OCI-LY3 (cell line): ENCODE measurements at regions not wholly inside any gene's neighbourhood (a gene's known extent, or its start where the extent isn't known, plus 50 kb on each side); places are given as distances from the start of the nearest gene placed in this dataset.

Experiments used
- CTCF ChIP-seq: fragments of 200-600, 300-600 bp; sonication (generic); IDR thresholded peaks from 2 replicates; pipeline ENCODE4 v1.5.1; 2014; ENCODE audit warnings: antibody characterized with exemption, low read length, low read depth
- EZH2phosphoT487 ChIP-seq: fragments of 200-600 bp; shearing (Covaris generic); IDR thresholded peaks from 2 replicates; pipeline ENCODE4 v1.6.1; 2018; ENCODE audit warnings: antibody characterized with exemption, mixed run types, low read depth

GRCh38 chr6:137722749-137723272 is 144.2 kb upstream of the TNFAIP3 start:
- TF ChIP-seq CTCF (no peak), EZH2phosphoT487 (no peak)
